Dendritic cell treated with granulocyte-macrophage colony-stimulating factor and Interleukin-4, amounts not matched to agents 40 ng/mL and 50 ng/mL, for 4 days (primary cell): ENCODE measurements at regions not wholly inside any gene's neighbourhood (a gene's known extent, or its start where the extent isn't known, plus 50 kb on each side); places are given as distances from the start of the nearest gene placed in this dataset.
"Not testable (repeated sequence)": the region's sequence is repeated elsewhere in the genome, so short reads cannot be mapped to it uniquely, and the experiment has no call there.

Experiments used
- H3K27ac Mint-ChIP-seq: one replicate; pipeline ENCODE4 v1.8.0; 2022; ENCODE audit warnings: mild to moderate bottlenecking, mixed read lengths
- H3K27me3 Mint-ChIP-seq: one replicate; pipeline ENCODE4 v1.8.0; 2022; ENCODE audit warnings: mild to moderate bottlenecking, mixed read lengths
- H3K36me3 Mint-ChIP-seq: one replicate; pipeline ENCODE4 v1.8.0; 2022; ENCODE audit warnings: low read depth, mixed read lengths
- H3K4me1 Mint-ChIP-seq: one replicate; pipeline ENCODE4 v1.8.0; 2022; ENCODE audit warnings: low read depth, mixed read lengths
- H3K4me3 Mint-ChIP-seq: one replicate; pipeline ENCODE4 v1.8.0; 2022; ENCODE audit warnings: mild to moderate bottlenecking, moderate library complexity, mixed read lengths
- H3K9me3 Mint-ChIP-seq: one replicate; pipeline ENCODE4 v1.8.0; 2022; ENCODE audit warnings: mixed read lengths
- intact Hi-C: fragments of 100-400 bp; cut with micrococcal nuclease; formaldehyde crosslinking; loops from one replicate; pipeline ENCODE4 v1.15.0; 2022

DNA sequence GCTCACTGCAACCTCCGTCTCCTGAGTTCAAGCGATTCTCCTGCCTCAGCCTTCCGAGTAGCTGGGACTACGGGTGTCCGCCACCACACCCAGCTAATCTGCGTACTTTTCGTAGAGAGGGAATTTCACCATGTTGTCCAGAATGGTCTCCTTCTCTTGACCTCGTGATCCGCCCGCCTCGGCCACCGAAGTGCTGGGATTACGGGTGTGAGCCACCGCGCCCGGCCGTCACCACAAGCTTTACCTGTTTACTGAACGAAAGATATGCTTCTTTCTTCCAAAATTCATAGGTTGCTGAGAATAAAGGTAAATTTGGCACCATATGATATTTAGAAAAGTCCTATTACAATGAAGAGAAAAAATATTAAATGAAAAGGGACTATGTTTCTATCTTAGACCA lies 333.5 kb upstream of the EPHA6 start:
- Mint-ChIP-seq H3K36me3 (no peaks in the 10 kb centered on the region), H3K4me1 (no peaks in the 10 kb centered on the region), H3K27me3 (no peaks in the 10 kb centered on the region), H3K27ac (no peak overlapping the region), H3K4me3 (no peak overlapping the region), H3K9me3 (no peaks in the 10 kb centered on the region)
- intact Hi-C loops, result no loop called here

DNA sequence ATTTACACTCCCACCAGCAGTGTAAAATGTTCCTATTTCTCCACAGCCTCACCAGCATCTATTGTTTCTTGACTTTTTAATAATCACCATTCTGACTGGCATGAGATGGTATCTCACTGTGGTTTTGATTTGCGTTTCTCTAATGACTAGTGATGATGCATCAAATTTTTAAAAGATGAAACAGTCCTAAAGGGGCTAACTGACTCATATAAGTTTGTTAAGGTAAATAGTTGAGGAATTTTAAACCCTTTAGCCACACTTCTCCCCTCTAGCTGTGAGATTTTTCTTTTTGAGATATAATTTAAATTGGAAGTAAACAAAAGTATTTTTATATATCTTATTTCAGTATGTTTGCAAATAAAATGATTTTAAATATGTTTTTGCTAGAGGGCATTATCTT lies 331.2 kb upstream of the EPHA6 start:
- not testable (repeated sequence) for H3K27ac Mint-ChIP-seq

DNA sequence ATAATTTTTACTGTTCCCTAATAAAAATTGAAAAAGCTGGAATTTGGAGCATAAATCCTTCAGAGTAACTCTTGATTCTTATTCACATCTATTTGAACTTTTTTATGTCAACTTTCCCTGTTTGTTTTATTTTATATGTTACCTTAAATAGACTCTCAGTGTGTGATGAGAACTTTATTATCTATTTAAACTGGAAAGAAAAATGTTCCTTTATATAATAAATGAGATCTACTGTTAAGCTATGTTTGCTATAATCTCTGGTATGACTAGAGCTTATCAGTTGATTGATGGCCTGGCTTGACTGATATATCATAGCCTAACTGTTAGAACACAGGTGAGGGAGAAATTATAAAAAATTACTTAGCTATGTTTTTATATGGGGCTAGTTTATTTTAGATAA lies 330.6 kb upstream of the EPHA6 start:
- H3K4me3 Mint-ChIP-seq, result no peak overlapping the region
- no peaks in the 10 kb centered on the region for H3K36me3 Mint-ChIP-seq
- intact Hi-C loops, result no loop called here
- peaks cover 11% of the 10 kb centered on the region for H3K9me3 Mint-ChIP-seq
- no peak overlapping the region for H3K27ac Mint-ChIP-seq
- no peaks in the 10 kb centered on the region for H3K27me3 Mint-ChIP-seq
- H3K4me1 Mint-ChIP-seq, result no peaks in the 10 kb centered on the region

More for the DNA sequence above, 331.2 kb upstream of the EPHA6 start:
- H3K36me3 Mint-ChIP-seq, H3K9me3 Mint-ChIP-seq, H3K4me1 Mint-ChIP-seq, intact Hi-C loops, H3K27me3 Mint-ChIP-seq, H3K4me3 Mint-ChIP-seq: not testable (repeated sequence)

DNA sequence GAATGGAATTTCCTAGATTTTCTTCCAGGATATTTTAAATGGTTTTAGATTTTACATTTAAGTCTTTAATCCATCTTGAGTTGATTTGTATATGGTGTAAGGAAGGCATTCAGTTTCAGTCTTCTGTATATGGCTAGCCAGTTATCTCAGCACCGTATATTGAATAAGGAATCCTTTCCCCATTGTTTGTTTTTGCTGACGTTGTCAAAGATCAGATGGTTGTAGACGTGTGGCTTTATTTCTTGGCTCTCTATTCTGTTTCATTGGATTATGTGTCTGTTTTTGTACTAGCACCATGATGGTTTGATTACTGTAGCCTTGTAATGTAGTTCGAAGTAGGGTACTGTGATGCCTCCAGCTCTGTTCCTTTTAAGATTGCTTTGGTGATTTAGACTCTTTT lies 325.7 kb upstream of the EPHA6 start:
- H3K27me3 Mint-ChIP-seq, result no peaks in the 10 kb centered on the region
- peaks cover 35% of the 10 kb centered on the region for H3K9me3 Mint-ChIP-seq
- no peak overlapping the region for H3K27ac Mint-ChIP-seq
- no peaks in the 10 kb centered on the region for H3K4me1 Mint-ChIP-seq
- no peak overlapping the region for H3K4me3 Mint-ChIP-seq
- no peaks in the 10 kb centered on the region for H3K36me3 Mint-ChIP-seq
- intact Hi-C loops, result no loop called here

DNA sequence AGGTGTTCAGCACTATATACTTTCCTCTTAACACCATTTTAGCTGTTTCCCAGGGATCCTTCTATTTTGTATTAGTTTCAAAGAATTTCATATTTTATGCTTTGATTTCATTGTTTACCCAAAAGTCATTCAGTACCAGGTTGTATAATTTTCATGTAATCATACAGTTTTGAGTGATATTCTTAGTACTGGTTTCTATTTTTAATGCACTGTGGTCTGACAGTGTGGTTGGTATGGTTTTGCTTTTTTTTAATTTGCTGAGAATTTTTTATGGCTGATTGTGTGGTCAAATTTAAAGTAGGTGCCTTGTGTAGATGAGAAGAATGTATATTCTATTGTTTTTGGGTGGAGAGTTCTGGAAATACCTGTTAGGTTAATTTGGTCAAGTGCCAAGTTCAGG lies 323.4 kb upstream of the EPHA6 start:
- no peaks in the 10 kb centered on the region for H3K36me3 Mint-ChIP-seq
- intact Hi-C loops, result no loop called here
- H3K27ac Mint-ChIP-seq, result no peak overlapping the region
- H3K4me3 Mint-ChIP-seq, result no peak overlapping the region
- H3K4me1 Mint-ChIP-seq, result no peaks in the 10 kb centered on the region
- H3K9me3 Mint-ChIP-seq, result peaks cover 58% of the 10 kb centered on the region
- H3K27me3 Mint-ChIP-seq, result no peaks in the 10 kb centered on the region

DNA sequence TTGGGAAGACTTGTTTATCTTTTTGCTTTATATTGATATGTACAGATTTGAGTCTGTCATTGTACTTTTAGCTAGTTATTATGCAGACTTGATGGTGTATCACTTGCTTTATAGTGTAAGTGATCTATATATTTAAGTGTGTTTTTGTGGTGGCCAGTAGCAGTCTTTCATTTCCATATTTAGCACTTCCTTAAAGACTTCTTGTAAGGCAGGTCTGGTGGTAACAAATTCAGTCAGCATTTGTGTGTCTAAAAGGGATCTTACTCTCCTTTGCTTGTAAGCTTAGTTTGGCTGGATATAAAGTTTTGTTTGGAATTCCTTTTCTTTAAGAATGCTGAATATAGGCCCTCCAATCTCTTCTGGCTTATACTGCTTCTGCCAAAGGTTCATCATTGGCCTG lies 322.5 kb upstream of the EPHA6 start:
- no peaks in the 10 kb centered on the region for H3K36me3 Mint-ChIP-seq
- no peak overlapping the region for H3K4me3 Mint-ChIP-seq
- H3K27ac Mint-ChIP-seq, result no peak overlapping the region
- H3K9me3 Mint-ChIP-seq, result peaks cover 66% of the 10 kb centered on the region
- no peaks in the 10 kb centered on the region for H3K27me3 Mint-ChIP-seq
- H3K4me1 Mint-ChIP-seq, result no peaks in the 10 kb centered on the region
- intact Hi-C loops, result no loop called here

DNA sequence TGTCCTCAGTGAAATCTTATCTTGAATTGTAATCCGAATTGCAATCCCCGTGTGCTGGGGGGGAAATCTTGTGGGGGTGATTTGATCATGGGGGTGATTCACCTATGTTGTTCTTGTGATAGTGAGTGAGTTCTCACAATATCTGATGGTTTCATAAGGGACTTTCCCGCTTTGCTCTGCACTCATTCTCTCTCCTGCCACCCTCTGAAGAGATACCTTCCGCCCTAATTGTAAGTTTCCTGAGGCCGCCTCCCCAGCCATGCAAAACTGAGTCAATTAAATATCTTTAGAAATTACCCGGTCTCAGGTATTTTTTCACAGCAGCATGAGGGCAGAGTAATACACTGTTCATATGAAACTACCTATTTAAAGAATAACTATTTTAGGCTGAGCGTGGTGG lies 304.1 kb upstream of the EPHA6 start:
- intact Hi-C loops, result no loop called here
- no peaks in the 10 kb centered on the region for H3K4me1 Mint-ChIP-seq
- no peak overlapping the region for H3K4me3 Mint-ChIP-seq
- no peaks in the 10 kb centered on the region for H3K27me3 Mint-ChIP-seq
- no peak overlapping the region for H3K27ac Mint-ChIP-seq
- peaks cover 10% of the 10 kb centered on the region for H3K9me3 Mint-ChIP-seq
- no peaks in the 10 kb centered on the region for H3K36me3 Mint-ChIP-seq

DNA sequence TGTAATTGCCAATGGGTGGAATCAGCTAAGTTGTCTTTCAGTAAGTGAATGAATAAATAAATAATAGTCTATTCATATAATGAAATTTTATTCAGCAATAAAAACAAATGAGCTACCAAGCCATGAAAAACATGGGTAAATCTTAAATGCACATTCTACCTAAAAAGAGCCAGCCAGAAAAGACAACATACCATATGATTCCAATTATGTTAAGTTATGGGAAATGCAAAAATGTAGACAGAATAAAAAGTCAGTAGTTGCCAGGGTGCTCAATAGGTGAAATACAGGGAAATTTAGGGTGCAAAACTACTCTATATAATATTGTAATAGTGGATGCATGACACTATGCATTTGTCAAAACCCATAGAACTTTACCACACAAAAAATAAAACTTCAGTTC lies 277.2 kb upstream of the EPHA6 start:
- H3K36me3 Mint-ChIP-seq, result no peaks in the 10 kb centered on the region
- H3K27me3 Mint-ChIP-seq, result no peaks in the 10 kb centered on the region
- H3K4me3 Mint-ChIP-seq, result no peak overlapping the region
- no peaks in the 10 kb centered on the region for H3K4me1 Mint-ChIP-seq
- no peaks in the 10 kb centered on the region for H3K9me3 Mint-ChIP-seq
- intact Hi-C loops, result no loop called here
- H3K27ac Mint-ChIP-seq, result no peak overlapping the region

DNA sequence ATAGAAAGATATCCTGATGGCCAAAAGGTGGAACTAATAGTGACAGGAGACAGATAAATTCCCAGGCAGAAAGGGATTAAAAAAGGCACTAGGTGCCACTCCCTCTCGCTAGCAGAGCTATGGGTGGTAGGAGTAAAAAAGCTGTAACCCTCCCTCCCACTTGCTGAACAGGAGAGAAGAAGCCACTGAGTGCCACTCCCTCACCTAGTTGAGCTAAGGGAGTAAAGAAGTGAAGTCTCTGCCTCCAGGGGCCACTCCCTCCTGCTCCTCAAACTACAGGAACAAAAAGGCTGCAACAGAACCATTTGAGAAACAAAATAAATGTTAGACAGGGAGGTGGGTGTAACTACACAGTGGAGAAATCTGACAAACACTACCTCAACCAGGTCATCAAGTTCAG lies 276.2 kb upstream of the EPHA6 start:
- no peaks in the 10 kb centered on the region for H3K9me3 Mint-ChIP-seq
- H3K36me3 Mint-ChIP-seq, result no peaks in the 10 kb centered on the region
- no peak overlapping the region for H3K27ac Mint-ChIP-seq
- H3K4me1 Mint-ChIP-seq, result no peaks in the 10 kb centered on the region
- no peaks in the 10 kb centered on the region for H3K27me3 Mint-ChIP-seq
- no peak overlapping the region for H3K4me3 Mint-ChIP-seq
- intact Hi-C loops, result no loop called here

DNA sequence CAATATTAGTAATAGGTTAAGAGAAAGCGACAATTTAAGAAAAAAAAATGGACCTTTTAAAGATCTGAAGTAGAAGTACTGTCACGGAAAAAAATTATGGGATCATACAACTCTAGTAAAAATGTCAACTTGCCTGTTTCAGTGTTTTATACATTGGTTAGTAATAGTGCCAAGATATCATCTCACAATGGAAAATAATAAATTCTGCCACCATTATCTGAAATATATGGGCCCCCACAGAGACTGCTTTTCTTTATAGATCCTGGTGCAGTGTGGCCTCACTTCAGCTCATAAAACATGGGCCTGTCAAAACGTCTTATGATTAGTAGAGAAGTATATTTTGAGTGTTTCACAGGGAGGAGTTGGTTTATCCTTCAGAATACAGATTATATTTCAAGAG lies 266.3 kb upstream of the EPHA6 start:
- H3K4me3 Mint-ChIP-seq, result no peak overlapping the region
- H3K36me3 Mint-ChIP-seq, result no peaks in the 10 kb centered on the region
- intact Hi-C loops, result no loop called here
- no peaks in the 10 kb centered on the region for H3K4me1 Mint-ChIP-seq
- H3K9me3 Mint-ChIP-seq, result peaks cover 29% of the 10 kb centered on the region
- no peak overlapping the region for H3K27ac Mint-ChIP-seq
- no peaks in the 10 kb centered on the region for H3K27me3 Mint-ChIP-seq

DNA sequence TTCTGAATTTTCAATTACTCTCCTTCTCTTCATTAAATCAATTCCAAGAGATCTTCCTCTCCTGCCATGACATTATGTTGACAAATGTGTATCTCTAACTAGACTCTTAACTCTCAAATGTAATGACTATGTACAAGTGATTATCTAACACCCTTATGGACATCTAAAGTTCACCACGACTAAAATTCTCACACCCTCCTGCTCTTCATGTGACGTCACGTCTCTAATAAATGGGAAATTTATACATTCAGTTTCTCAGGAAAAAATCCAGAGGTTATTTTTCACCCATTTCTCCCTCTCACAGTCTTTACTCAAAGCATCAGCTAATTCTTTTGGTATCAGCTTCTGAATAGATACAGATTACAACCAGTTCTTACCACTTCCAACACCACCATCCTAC lies 237.5 kb upstream of the EPHA6 start:
- intact Hi-C loops, result no loop called here
- Mint-ChIP-seq H3K9me3 (peaks cover 58% of the 10 kb centered on the region), H3K4me3 (no peak overlapping the region), H3K27me3 (no peaks in the 10 kb centered on the region), H3K36me3 (no peaks in the 10 kb centered on the region), H3K27ac (no peak overlapping the region), H3K4me1 (no peaks in the 10 kb centered on the region)

DNA sequence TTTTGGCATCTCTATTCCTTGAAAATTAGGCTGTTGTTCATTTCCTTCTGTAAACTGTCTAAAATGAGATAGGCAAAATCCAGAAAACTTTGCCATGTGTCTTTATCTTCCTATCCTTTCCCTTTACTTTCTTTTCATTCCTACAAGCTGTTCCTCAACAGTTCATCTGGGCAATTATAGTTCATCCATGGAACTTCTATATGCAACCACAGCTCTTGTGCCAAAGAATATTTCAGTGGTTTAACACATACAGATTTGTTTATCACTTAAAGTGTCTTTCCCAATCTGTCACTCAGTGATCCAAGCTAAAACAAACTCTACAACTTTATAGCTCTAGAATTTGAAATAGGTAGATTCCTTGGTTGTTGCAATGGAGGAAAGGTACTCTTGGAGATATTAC lies 230.3 kb upstream of the EPHA6 start:
- Mint-ChIP-seq H3K27ac (no peak overlapping the region), H3K36me3 (no peaks in the 10 kb centered on the region), H3K4me1 (no peaks in the 10 kb centered on the region), H3K27me3 (no peaks in the 10 kb centered on the region), H3K9me3 (peaks cover 18% of the 10 kb centered on the region), H3K4me3 (no peak overlapping the region)
- intact Hi-C loops, result no loop called here

DNA sequence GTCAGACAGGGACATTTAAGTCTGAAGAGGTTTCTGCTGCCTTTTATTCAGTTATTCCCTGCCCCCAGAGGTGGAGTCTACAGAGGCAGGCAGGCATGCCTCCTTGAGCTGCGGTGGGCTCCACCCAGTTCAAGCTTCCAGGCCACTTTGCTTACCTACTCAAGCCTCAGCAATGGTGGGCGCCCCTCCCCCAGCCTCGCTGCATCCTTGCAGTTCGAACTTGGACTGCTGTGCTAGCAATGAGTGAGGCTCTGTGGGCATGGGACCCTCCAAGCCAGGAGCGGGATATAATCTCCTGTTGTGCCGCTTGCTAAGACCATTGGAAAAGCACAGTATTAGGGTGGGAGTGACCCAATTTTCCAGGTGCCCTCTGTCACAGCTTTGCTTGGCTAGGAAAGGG lies 207.5 kb upstream of the EPHA6 start:
- H3K36me3 Mint-ChIP-seq, H3K4me3 Mint-ChIP-seq, H3K27ac Mint-ChIP-seq, intact Hi-C loops, H3K27me3 Mint-ChIP-seq, H3K4me1 Mint-ChIP-seq: not testable (repeated sequence)
- H3K9me3 Mint-ChIP-seq, result peaks cover 55% of the 10 kb centered on the region

DNA sequence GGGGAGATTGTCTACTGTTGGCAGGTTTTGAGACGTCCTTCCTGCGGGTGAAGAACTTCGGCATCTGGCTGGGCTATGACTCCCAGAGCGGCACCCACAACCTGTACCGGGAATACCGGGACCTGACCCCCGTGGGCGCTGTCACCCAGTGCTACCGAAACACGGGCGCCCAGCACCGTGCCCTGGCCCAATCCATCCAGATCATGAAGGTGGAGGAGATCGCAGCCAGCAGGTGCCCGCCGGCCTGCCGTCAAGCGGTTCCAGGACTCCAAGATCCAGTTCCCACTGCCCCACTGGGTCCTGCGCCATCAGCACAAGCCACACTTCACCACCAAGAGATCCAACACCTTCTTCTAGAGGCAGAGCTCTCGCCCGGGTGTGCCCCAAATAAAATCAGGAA lies 194.9 kb upstream of the EPHA6 start:
- Mint-ChIP-seq H3K4me3 (no peak overlapping the region), H3K36me3 (no peaks in the 10 kb centered on the region), H3K4me1 (no peaks in the 10 kb centered on the region), H3K27me3 (no peaks in the 10 kb centered on the region), H3K9me3 (peaks cover 10% of the 10 kb centered on the region), H3K27ac (no peak overlapping the region)
- intact Hi-C loops, result no loop called here

DNA sequence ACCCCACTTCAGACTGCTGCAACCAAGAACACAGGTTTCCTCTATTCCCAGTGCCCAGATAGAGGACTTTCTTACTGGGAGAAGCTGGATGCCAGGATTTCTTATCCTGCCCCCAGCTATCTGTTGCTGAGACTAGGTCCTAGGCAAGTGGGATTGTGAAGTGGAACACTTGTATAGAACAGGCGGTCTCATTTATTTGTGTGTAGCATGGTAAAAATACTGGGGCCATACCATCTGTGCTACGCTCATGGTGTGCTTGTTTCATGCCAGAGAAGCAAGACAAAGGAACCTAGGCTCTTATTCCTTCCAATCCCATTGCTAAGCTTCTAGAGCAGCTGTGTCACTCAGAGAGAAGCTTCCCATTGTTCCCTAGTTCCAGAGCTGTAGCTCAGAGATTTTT lies 191.5 kb upstream of the EPHA6 start:
- no peaks in the 10 kb centered on the region for H3K27me3 Mint-ChIP-seq
- peaks cover 33% of the 10 kb centered on the region for H3K9me3 Mint-ChIP-seq
- intact Hi-C loops, result no loop called here
- H3K4me3 Mint-ChIP-seq, result no peak overlapping the region
- no peaks in the 10 kb centered on the region for H3K36me3 Mint-ChIP-seq
- no peaks in the 10 kb centered on the region for H3K4me1 Mint-ChIP-seq
- H3K27ac Mint-ChIP-seq, result no peak overlapping the region

DNA sequence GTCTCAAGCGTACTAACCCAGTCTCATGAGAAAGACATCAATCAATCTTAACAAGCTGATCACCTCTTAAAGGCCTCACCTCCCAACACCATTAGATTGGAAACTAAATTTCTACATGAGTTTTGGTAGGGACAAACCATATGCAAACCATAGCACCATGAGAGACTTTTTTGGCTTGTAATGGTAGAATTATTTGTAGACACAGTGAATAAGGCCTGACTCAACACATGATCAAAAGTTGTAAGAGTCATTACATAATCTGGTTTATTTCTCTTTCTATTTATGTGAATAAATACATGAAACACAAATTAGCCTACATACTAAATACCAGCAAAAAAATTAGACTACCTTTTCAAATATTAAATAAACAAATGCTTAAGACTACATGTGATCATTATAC lies 183.3 kb upstream of the EPHA6 start:
- intact Hi-C loops, result no loop called here
- Mint-ChIP-seq H3K9me3 (peaks cover 14% of the 10 kb centered on the region), H3K4me3 (no peak overlapping the region), H3K36me3 (no peaks in the 10 kb centered on the region), H3K4me1 (no peaks in the 10 kb centered on the region), H3K27me3 (no peaks in the 10 kb centered on the region), H3K27ac (no peak overlapping the region)
